Suprapubic skin (tissue), 3 donors: ENCODE measurements at regions not wholly inside any gene's neighbourhood (a gene's known extent, or its start where the extent isn't known, plus 50 kb on each side); places are given as distances from the start of the nearest gene placed in this dataset.

Experiments used
- CTCF ChIP-seq, 2 donors: fragments of 200-600 bp in 1 of 2; fragments of 450-650 bp in 1 of 2; sonication (generic) in 1 of 2; IDR thresholded peaks; one replicate each; pipeline ENCODE4 v1.5.1; 2016 to 2019; ENCODE audit warnings: antibody characterized with exemption in 2 of 2, mild to moderate bottlenecking in 1 of 2, moderate library complexity in 1 of 2
- POLR2A ChIP-seq, 2 donors: fragments of 450-650 bp; IDR thresholded peaks; one replicate each; pipeline ENCODE4 v1.6.1; 2017; ENCODE audit warnings: antibody characterized with exemption in 2 of 2, mild to moderate bottlenecking in 2 of 2, moderate library complexity in 2 of 2

GRCh38 chr2:47238638-47239037 is 62.3 kb upstream of the CALM2 start:
- TF ChIP-seq CTCF (IDR thresholded peaks at IDR 0.05) (no peak), POLR2A (IDR thresholded peaks at IDR 0.05) (no peak)
